Neutrophil (primary cell): ENCODE measurements at regions not wholly inside any gene's neighbourhood (a gene's known extent, or its start where the extent isn't known, plus 50 kb on each side); places are given as distances from the start of the nearest gene placed in this dataset.

ENCODE experiments used
- H3K27ac ChIP-seq: fragments of 200-600 bp; sonication (generic); 2 replicates; pipeline ENCODE4 v1.5.1; 2016; ENCODE audit warnings: mild to moderate bottlenecking, moderate library complexity
- H3K27me3 ChIP-seq: fragments of 200-600 bp; sonication (generic); 2 replicates; pipeline ENCODE4 v1.6.0; 2016; ENCODE audit warnings: mild to moderate bottlenecking
- H3K36me3 ChIP-seq: fragments of 200-600 bp; sonication (generic); 2 replicates; pipeline ENCODE4 v1.5.1; 2017
- H3K4me1 ChIP-seq, 2 experiments: fragments of 200-600 bp in 1 of 2; sonication (generic) in 1 of 2; 1 replicate in 1 of 2; 2 replicates in 1 of 2; pipeline versions ENCODE4 v1.5.1 to v1.6.1; 2013 to 2016; ENCODE audit warnings: low read depth in 1 of 2, low read length in 1 of 2, mild to moderate bottlenecking in 1 of 2, moderate library complexity in 1 of 2; ENCODE audit not compliant: control insufficient read depth in 1 of 2, insufficient read depth in 1 of 2
- H3K4me3 ChIP-seq, 2 experiments: fragments of 200-600 bp in 1 of 2; sonication (generic) in 1 of 2; 1 replicate in 1 of 2; 2 replicates in 1 of 2; pipeline ENCODE4 v1.5.1; 2013 to 2016; ENCODE audit warnings: low read depth in 1 of 2, low read length in 1 of 2, mild to moderate bottlenecking in 1 of 2, moderate library complexity in 1 of 2
- H3K9me3 ChIP-seq: fragments of 200-600 bp; sonication (generic); 2 replicates; pipeline ENCODE4 v1.5.1; 2016
- TF ChIP-seq, protein P1 (sequence below): fragments of 200-600 bp; sonication (generic); IDR thresholded peaks from 2 replicates; pipeline ENCODE4 v1.5.1; 2016; ENCODE audit warnings: antibody characterized with exemption

DNA sequence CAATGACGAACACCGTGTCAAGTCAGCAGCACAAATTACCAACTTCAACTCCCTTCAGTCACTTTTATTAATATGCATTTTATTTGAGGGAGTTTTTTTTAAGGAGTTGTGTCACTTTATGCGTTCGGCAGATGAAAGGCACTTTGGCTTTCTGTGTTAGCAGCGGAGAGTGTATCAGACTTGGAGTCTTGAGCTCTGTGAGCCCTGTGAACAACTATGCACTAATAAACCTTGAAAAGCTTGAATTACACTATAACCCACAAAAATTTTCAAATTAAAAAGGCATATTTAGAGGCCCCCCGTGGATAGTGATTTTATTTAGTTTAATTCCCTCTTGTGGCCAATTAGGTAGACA, 335.3 kb upstream of the NT5E start:
- Histone ChIP-seq H3K9me3 (no peaks in the 10 kb centered on the region), H3K27me3 (no peaks in the 10 kb centered on the region), H3K36me3 (no peaks in the 10 kb centered on the region), H3K4me1 (no peaks in the 10 kb centered on the region), H3K27ac (no peak overlapping the region), H3K4me3 (no peak overlapping the region)
- TF ChIP-seq, protein P1, sequence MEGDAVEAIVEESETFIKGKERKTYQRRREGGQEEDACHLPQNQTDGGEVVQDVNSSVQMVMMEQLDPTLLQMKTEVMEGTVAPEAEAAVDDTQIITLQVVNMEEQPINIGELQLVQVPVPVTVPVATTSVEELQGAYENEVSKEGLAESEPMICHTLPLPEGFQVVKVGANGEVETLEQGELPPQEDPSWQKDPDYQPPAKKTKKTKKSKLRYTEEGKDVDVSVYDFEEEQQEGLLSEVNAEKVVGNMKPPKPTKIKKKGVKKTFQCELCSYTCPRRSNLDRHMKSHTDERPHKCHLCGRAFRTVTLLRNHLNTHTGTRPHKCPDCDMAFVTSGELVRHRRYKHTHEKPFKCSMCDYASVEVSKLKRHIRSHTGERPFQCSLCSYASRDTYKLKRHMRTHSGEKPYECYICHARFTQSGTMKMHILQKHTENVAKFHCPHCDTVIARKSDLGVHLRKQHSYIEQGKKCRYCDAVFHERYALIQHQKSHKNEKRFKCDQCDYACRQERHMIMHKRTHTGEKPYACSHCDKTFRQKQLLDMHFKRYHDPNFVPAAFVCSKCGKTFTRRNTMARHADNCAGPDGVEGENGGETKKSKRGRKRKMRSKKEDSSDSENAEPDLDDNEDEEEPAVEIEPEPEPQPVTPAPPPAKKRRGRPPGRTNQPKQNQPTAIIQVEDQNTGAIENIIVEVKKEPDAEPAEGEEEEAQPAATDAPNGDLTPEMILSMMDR, result no peak

DNA sequence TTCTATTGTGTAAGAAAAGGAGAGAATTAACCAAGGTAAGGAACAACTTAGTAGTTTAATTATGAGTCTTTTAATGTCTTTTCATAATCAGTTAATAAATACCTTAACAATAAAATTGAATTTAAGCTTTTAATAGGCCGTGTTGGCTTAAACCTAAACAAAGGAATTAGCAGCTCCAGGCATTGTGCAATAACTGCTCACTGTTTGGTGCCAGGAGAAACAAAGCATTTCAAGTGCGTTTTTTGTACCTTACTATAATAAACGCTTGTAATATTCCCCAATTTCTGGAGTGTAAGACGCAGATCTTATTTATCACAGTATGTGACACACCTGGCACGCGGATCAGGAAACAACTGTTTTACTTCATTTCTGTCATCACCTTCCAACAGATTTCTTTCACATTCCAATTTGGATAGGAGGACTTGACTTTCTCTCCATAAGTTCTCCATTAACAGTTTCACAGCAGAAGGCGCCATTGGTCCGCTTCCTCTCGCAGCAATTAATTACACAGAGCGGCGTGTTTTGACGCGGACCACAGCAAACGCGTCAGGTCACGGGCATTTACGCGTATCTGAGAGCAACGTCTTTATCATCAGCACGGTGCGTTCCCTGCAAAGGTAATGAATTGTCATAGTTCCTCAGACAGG, 335.8 kb upstream of the NT5E start:
- no peaks in the 10 kb centered on the region for H3K9me3 ChIP-seq
- H3K4me3 ChIP-seq, result no peak overlapping the region
- H3K4me1 ChIP-seq, result no peaks in the 10 kb centered on the region
- H3K36me3 ChIP-seq, result no peaks in the 10 kb centered on the region
- H3K27ac ChIP-seq, result no peak overlapping the region
- TF ChIP-seq, protein P1, result no peak
- H3K27me3 ChIP-seq, result no peaks in the 10 kb centered on the region

DNA sequence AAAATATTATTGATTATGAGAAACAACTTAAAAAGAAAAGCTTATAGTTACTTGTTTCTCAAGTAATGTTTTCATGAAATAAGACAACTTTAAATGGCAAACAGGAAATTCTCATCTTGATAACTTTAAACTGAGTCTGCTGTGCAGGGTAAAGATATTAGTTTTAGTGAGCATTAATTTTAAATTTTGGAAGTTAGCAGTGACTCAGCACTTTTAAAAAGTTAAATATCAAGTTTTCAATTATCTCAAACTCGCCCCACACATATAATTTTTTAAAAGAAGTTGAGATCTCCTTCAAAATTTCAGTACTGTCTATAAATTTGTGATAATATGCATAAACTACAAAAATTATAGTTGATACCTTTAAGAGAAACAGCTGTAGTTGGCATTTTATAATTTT, 337.3 kb upstream of the NT5E start:
- Histone ChIP-seq H3K27ac (no peak overlapping the region), H3K4me3 (no peak overlapping the region), H3K4me1 (no peaks in the 10 kb centered on the region), H3K9me3 (no peaks in the 10 kb centered on the region), H3K36me3 (no peaks in the 10 kb centered on the region), H3K27me3 (no peaks in the 10 kb centered on the region)
- TF ChIP-seq, protein P1, result no peak

DNA sequence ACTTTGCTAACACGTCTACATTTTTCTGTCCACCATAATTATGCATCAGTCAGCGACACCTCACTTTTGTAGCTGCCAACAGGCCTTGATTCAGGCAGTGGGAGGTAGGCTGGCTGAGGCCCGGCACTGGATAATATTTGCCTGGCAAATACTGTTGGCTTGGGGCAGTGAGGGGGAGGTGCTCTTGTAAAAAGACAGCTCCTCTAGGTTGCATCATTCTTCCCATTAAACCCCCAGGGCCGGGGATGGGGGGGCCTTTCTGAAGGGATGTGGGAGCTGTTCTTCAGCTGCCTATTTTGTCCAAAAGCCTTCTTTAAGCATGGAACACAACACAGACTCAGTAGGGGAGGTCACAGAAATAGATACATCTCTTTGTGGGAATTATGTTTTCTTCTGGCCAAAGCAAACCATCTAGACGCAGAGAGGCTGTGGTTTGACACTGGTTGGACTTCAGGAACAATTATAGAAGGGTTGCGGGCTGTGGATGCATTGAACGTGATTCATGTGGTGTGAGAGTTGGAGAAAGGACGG, 338.3 kb upstream of the NT5E start:
- Histone ChIP-seq H3K27ac (no peak overlapping the region), H3K9me3 (no peaks in the 10 kb centered on the region), H3K4me1 (no peaks in the 10 kb centered on the region), H3K4me3 (no peak overlapping the region), H3K27me3 (no peaks in the 10 kb centered on the region), H3K36me3 (no peaks in the 10 kb centered on the region)
- TF ChIP-seq, protein P1, result no peak

DNA sequence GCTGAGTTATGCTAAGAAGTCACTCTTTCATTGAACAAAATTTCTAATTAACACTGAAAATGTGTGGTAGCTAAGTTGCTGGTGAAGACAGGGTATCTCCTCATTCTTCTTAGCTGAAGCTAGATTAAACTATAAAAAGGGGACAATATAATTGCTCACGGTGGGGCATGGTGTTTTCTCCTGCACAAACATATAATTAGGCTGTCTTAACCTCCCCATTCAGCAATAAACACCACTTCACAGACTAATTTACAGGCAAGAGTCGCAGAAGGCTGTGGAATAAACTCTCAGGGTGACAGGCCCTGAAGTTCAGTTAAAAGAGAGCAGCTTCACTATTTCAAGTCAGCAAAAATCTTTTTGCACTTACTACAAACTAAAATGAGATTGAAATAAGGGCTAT, 338.9 kb upstream of the NT5E start:
- Histone ChIP-seq H3K4me3 (no peak overlapping the region), H3K27me3 (no peaks in the 10 kb centered on the region), H3K36me3 (no peaks in the 10 kb centered on the region), H3K9me3 (no peaks in the 10 kb centered on the region), H3K27ac (no peak overlapping the region), H3K4me1 (no peaks in the 10 kb centered on the region)
- TF ChIP-seq, protein P1, result no peak

DNA sequence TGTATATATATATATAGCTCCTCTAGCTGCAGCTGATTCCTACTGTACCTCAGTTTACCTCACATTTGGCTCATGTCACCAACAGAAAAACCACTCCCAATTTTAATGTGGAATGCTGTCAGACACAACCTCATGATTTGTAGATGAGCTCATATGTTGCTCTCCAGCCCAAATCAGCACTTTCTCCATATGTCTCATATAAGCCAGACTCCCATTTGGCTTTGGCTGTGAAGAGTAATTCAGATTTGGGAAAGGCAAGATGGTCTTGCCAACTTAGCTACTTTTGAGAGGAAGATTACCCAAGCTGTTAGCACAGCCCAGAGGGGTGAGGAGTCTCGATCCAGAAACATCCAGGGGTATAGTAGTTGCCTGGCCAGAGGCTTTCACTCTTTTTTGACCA, 342.2 kb upstream of the NT5E start:
- no peaks in the 10 kb centered on the region for H3K36me3 ChIP-seq
- no peaks in the 10 kb centered on the region for H3K4me1 ChIP-seq
- TF ChIP-seq, protein P1, result no peak
- no peak overlapping the region for H3K27ac ChIP-seq
- no peaks in the 10 kb centered on the region for H3K9me3 ChIP-seq
- no peaks in the 10 kb centered on the region for H3K27me3 ChIP-seq
- H3K4me3 ChIP-seq, result no peak overlapping the region
